Liver (tissue), 7 donors: ENCODE measurements at regions not wholly inside any gene's neighbourhood (a gene's known extent, or its start where the extent isn't known, plus 50 kb on each side); places are given as distances from the start of the nearest gene placed in this dataset.

ENCODE experiments used
- DNase-seq: peaks from one replicate; pipeline ENCODE4 v3.0.0-alpha.2; 2017; ENCODE audit warnings: low spot score
- H3K27ac ChIP-seq, 2 donors: one replicate each; pipeline ENCODE4 v1.7.0; 2013; ENCODE audit warnings: inconsistent platforms in 2 of 2, low read length in 2 of 2, control low read depth in 1 of 2, low read depth in 1 of 2, mild to moderate bottlenecking in 1 of 2
- H3K27me3 ChIP-seq, 4 donors: one replicate each; pipeline versions ENCODE4 v1.6.1 to v1.7.0; 2013; ENCODE audit warnings: low read length in 3 of 4, inconsistent platforms in 1 of 4, mild to moderate bottlenecking in 1 of 4, moderate library complexity in 1 of 4; ENCODE audit not compliant: control insufficient read depth in 4 of 4, insufficient read depth in 4 of 4
- H3K36me3 ChIP-seq, 4 donors: one replicate each; pipeline versions ENCODE4 v1.6.1 to v1.7.0; 2013; ENCODE audit warnings: low read length in 3 of 4, mild to moderate bottlenecking in 3 of 4, low read depth in 1 of 4, moderate library complexity in 1 of 4; ENCODE audit not compliant: control insufficient read depth in 4 of 4, insufficient read depth in 3 of 4
- H3K4me1 ChIP-seq, 4 donors: one replicate each; pipeline versions ENCODE4 v1.6.1 to v1.7.0; 2013; ENCODE audit warnings: low read length in 3 of 4, mild to moderate bottlenecking in 3 of 4, moderate library complexity in 1 of 4; ENCODE audit not compliant: control insufficient read depth in 4 of 4, insufficient read depth in 4 of 4
- H3K4me3 ChIP-seq, 3 donors: one replicate each; pipeline versions ENCODE4 v1.6.1 to v1.7.0; 2013; ENCODE audit warnings: low read length in 3 of 3, control low read depth in 1 of 3, low read depth in 1 of 3, mild to moderate bottlenecking in 1 of 3
- H3K9ac ChIP-seq, 2 donors: one replicate each; pipeline ENCODE4 v1.7.0; 2013; ENCODE audit warnings: low read length in 2 of 2, mild to moderate bottlenecking in 2 of 2, moderate library complexity in 2 of 2, control low read depth in 1 of 2, low read depth in 1 of 2
- H3K9me3 ChIP-seq, 4 donors: one replicate each; pipeline versions ENCODE4 v1.6.1 to v1.7.0; 2013; ENCODE audit warnings: low read length in 3 of 4; ENCODE audit not compliant: control insufficient read depth in 4 of 4
- EGR1 ChIP-seq, 2 donors: IDR thresholded peaks; 2 replicates each; pipeline ENCODE4 v1.6.1; 2016 to 2018; ENCODE audit warnings: antibody characterized with exemption in 2 of 2, low read depth in 2 of 2
- FOXA1 ChIP-seq: IDR thresholded peaks from 2 replicates; pipeline ENCODE4 v1.6.1; 2016; ENCODE audit warnings: antibody characterized with exemption
- FOXA2 ChIP-seq: IDR thresholded peaks from 2 replicates; pipeline ENCODE4 v1.6.1; 2016; ENCODE audit warnings: antibody characterized with exemption
- HNF4G ChIP-seq: IDR thresholded peaks from 2 replicates; pipeline ENCODE4 v1.6.1; 2016; ENCODE audit warnings: antibody characterized with exemption
- NR2F2 ChIP-seq: IDR thresholded peaks from 2 replicates; pipeline ENCODE4 v1.6.1; 2016; ENCODE audit warnings: antibody characterized with exemption
- RAD21 ChIP-seq, 2 donors: IDR thresholded peaks; 2 replicates each; pipeline ENCODE4 v1.6.1; 2016; ENCODE audit warnings: antibody characterized with exemption in 2 of 2, mild to moderate bottlenecking in 2 of 2
- RXRA ChIP-seq, 2 donors: IDR thresholded peaks; 2 replicates each; pipeline ENCODE4 v1.6.1; 2017 to 2018; ENCODE audit warnings: antibody characterized with exemption in 2 of 2, mild to moderate bottlenecking in 1 of 2
- SP1 ChIP-seq: IDR thresholded peaks from 2 replicates; pipeline ENCODE4 v1.6.1; 2018; ENCODE audit warnings: antibody characterized with exemption, mild to moderate bottlenecking
- YY1 ChIP-seq: IDR thresholded peaks from 2 replicates; pipeline ENCODE4 v1.6.1; 2016; ENCODE audit warnings: antibody characterized with exemption, mild to moderate bottlenecking
- ZBTB33 ChIP-seq: IDR thresholded peaks from 2 replicates; pipeline ENCODE4 v1.6.1; 2016; ENCODE audit warnings: antibody characterized with exemption
- WGBS: extraction: QIAGEN DNeasy Blood & Tissue Kit; methylation state at CpG from one replicate; pipeline ENCODE4 v1.1.7; 2013; 5-methylcytosine and 5-hydroxymethylcytosine counted together
- TF ChIP-seq, protein P1 (sequence below): IDR thresholded peaks from 2 replicates; pipeline ENCODE4 v1.6.1; 2016; ENCODE audit warnings: antibody characterized with exemption, mild to moderate bottlenecking
- TF ChIP-seq, protein P2 (sequence below): IDR thresholded peaks from 2 replicates; pipeline ENCODE4 v1.6.1; 2016; ENCODE audit warnings: antibody characterized with exemption
- TF ChIP-seq, protein P3 (sequence below): IDR thresholded peaks from 2 replicates; pipeline ENCODE4 v1.6.1; 2016; ENCODE audit warnings: antibody characterized with exemption
- donor health status: healthy.
- donor health status: healthy.
- donor health status: healthy.
- donor health status: healthy.

- DNase-seq = no peak
- no peaks in the 10 kb centered on the region for H3K36me3 ChIP-seq
- no peaks in the 10 kb centered on the region for H3K9me3 ChIP-seq
- H3K4me3 ChIP-seq = no peak overlapping the region
- H3K4me1 ChIP-seq = no peaks in the 10 kb centered on the region
- no peak for TF ChIP-seq SP1
- no peak for TF ChIP-seq RAD21 (IDR thresholded peaks at IDR 0.05)
- TF ChIP-seq FOXA2 = no peak
- no peak for TF ChIP-seq NR2F2
- no peak for TF ChIP-seq ZBTB33
- no peak for TF ChIP-seq YY1
- no peak overlapping the region for H3K27ac ChIP-seq
- H3K9ac ChIP-seq = no peak overlapping the region
- no peaks in the 10 kb centered on the region for H3K27me3 ChIP-seq
- 86% methylated on average over 1 of the region's 1 CpG for WGBS
Measured at GRCh38 chr2:133951209-133951608, 302.7 kb upstream of the MGAT5 start.

- no peaks in the 10 kb centered on the region for H3K9me3 ChIP-seq
- TF ChIP-seq, protein P1, sequence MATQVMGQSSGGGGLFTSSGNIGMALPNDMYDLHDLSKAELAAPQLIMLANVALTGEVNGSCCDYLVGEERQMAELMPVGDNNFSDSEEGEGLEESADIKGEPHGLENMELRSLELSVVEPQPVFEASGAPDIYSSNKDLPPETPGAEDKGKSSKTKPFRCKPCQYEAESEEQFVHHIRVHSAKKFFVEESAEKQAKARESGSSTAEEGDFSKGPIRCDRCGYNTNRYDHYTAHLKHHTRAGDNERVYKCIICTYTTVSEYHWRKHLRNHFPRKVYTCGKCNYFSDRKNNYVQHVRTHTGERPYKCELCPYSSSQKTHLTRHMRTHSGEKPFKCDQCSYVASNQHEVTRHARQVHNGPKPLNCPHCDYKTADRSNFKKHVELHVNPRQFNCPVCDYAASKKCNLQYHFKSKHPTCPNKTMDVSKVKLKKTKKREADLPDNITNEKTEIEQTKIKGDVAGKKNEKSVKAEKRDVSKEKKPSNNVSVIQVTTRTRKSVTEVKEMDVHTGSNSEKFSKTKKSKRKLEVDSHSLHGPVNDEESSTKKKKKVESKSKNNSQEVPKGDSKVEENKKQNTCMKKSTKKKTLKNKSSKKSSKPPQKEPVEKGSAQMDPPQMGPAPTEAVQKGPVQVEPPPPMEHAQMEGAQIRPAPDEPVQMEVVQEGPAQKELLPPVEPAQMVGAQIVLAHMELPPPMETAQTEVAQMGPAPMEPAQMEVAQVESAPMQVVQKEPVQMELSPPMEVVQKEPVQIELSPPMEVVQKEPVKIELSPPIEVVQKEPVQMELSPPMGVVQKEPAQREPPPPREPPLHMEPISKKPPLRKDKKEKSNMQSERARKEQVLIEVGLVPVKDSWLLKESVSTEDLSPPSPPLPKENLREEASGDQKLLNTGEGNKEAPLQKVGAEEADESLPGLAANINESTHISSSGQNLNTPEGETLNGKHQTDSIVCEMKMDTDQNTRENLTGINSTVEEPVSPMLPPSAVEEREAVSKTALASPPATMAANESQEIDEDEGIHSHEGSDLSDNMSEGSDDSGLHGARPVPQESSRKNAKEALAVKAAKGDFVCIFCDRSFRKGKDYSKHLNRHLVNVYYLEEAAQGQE = no peak
- no peak for TF ChIP-seq FOXA1
- TF ChIP-seq, protein P2, sequence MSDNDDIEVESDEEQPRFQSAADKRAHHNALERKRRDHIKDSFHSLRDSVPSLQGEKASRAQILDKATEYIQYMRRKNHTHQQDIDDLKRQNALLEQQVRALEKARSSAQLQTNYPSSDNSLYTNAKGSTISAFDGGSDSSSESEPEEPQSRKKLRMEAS = no peak
- TF ChIP-seq EGR1 (IDR thresholded peaks at IDR 0.05; ENCODE audit: low read depth in 2 of 2) = no peak
- TF ChIP-seq HNF4G = no peak
- no peak for TF ChIP-seq RAD21 (IDR thresholded peaks at IDR 0.05)
- TF ChIP-seq, protein P3, sequence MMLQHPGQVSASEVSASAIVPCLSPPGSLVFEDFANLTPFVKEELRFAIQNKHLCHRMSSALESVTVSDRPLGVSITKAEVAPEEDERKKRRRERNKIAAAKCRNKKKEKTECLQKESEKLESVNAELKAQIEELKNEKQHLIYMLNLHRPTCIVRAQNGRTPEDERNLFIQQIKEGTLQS = no peak
- no peak for TF ChIP-seq FOXA2
- TF ChIP-seq NR2F2 = no peak
- TF ChIP-seq ZBTB33 = no peak
- no peak for TF ChIP-seq RXRA (IDR thresholded peaks at IDR 0.05)
- no peak for TF ChIP-seq YY1
- H3K4me3 ChIP-seq = no peak overlapping the region
- peaks cover 0 to 2% (median 0%) of the 10 kb centered on the region in 4 donors for H3K27me3 ChIP-seq
- WGBS = 86% methylated on average over 2 of the region's 2 CpGs
- DNase-seq = no peak
- H3K36me3 ChIP-seq = no peaks in the 10 kb centered on the region
- no peaks in the 10 kb centered on the region for H3K4me1 ChIP-seq
- no peak overlapping the region for H3K9ac ChIP-seq
- no peak overlapping the region for H3K27ac ChIP-seq
Measured at GRCh38 chr2:133952420-133952819, 301.5 kb upstream of the MGAT5 start.
